ENCODE measurements at regions not wholly inside any gene's neighbourhood (a gene's known extent, or its start where the extent isn't known, plus 50 kb on each side); places are given as distances from the start of the nearest gene placed in this dataset.

GRCh38 chr6:44049989-44050871 is 77.0 kb downstream of the MRPL14 start:
- no peak overlapping the region for H3K27ac ChIP-seq (ENCODE audit: insufficient read depth, low read depth, low read length)
- no peak for TF ChIP-seq CTCF (IDR thresholded peaks at IDR 0.05; ENCODE audit: extremely low read depth in 1 of 2, insufficient read depth in 1 of 2, low read depth in 1 of 2, low read length in 2 of 2)
- no peak for TF ChIP-seq JUN (IDR thresholded peaks at IDR 0.05; ENCODE audit: borderline replicate concordance, insufficient read depth, insufficient read length, low read depth)
- TF ChIP-seq FOS (IDR thresholded peaks at IDR 0.05; ENCODE audit: borderline replicate concordance, insufficient read depth, low read length), result no peak
- no peak for TF ChIP-seq POLR2AphosphoS5 (IDR thresholded peaks at IDR 0.05; ENCODE audit: insufficient read depth, low read depth, low read length)
- no peak for TF ChIP-seq EZH2 (IDR thresholded peaks at IDR 0.05; ENCODE audit: borderline replicate concordance, low read depth, low read length, severe bottlenecking)
- H3K9me3 ChIP-seq (replicated peaks; ENCODE audit: control insufficient read depth, insufficient read depth, low read length), result no peaks in the 10 kb centered on the region
- H3K9ac ChIP-seq (replicated peaks; ENCODE audit: extremely low read depth, insufficient read depth, low read length), result no peak overlapping the region
- CTCF ChIA-PET, result interaction anchor here (1.1 to 1.3 kb wide), 3 partner anchors 13 to 48 kb away, joined by 3 to 4 read pairs (median 3); no protein-coding TSS in a partner anchor
- H3K4me1 ChIP-seq (ENCODE audit: control insufficient read depth, extremely low read depth, insufficient read depth, low read length), result peaks cover 17% of the 10 kb centered on the region
- FAIRE-seq, result no peak
- H3K27me3 ChIP-seq (ENCODE audit: control insufficient read depth in 2 of 2, insufficient read depth in 2 of 2, low read length in 2 of 2), result no peaks in the 10 kb centered on the region
- H3K79me2 ChIP-seq (ENCODE audit: control insufficient read depth, insufficient read depth, low read length), result no peaks in the 10 kb centered on the region
- intact Hi-C loops (cut with micrococcal nuclease), result no loop called here
- no peak for DNase-seq (ENCODE audit: low read depth, low spot score)
- H3K36me3 ChIP-seq (ENCODE audit: control insufficient read depth in 2 of 2, extremely low read depth in 1 of 2, insufficient read depth in 2 of 2, low read length in 2 of 2), result no peaks in the 10 kb centered on the region
- H3K9me1 ChIP-seq (replicated peaks; ENCODE audit: control insufficient read depth, extremely low read depth, insufficient read depth, low read length), result no peaks in the 10 kb centered on the region
- no TSS peak for BruUV-seq (replicated peaks)
- H4K20me1 ChIP-seq (replicated peaks; ENCODE audit: control insufficient read depth, extremely low read depth, insufficient read depth, low read length), result no peaks in the 10 kb centered on the region
- POLR2A ChIA-PET, result no interaction called here
- no peak overlapping the region for H2AFZ ChIP-seq (ENCODE audit: low read depth, low read length)
- dilution Hi-C loops (cut with MboI; ENCODE audit: extremely low pct_ligation_motif_present, low sequenced_read_pairs), result no loop called here
- H3K4me3 ChIP-seq (replicated peaks in 1 of 3; ENCODE audit: insufficient read depth in 1 of 3, low read depth in 1 of 3, low read length in 3 of 3), result no peak overlapping the region
- no peak overlapping the region for H3K4me2 ChIP-seq (ENCODE audit: insufficient read depth, low read length)

All from endothelial cell of umbilical vein (primary cell).